ENCODE measurements at regions not wholly inside any gene's neighbourhood (a gene's known extent, or its start where the extent isn't known, plus 50 kb on each side); places are given as distances from the start of the nearest gene placed in this dataset.

DNA sequence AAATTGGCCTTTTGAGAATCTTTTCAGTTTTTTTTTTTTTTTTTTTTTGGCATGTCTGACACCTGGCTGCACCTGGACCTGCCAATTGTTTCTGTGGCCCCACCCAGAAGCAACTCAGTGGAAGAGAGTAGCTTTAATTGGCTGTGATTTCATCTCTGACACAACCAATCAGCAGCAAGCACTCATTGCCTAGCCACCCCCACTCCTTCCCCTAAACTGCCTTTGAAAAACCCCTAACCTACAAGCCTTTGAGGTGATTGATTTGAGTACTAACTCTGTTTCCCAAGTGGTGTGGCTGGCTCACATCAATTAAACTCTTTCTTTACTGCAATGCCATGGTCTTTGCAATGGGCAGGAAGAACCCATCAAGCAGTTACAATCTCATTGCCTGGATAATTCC lies 98.2 kb upstream of the CHORDC1 start:
- peaks cover under 1% of the 10 kb centered on the region for H3K4me1 Mint-ChIP-seq (ENCODE audit: low read depth, unreplicated experiment)
- Histone ChIP-seq H3K4me1 (no peaks in the 10 kb centered on the region), H3K27me3 (replicated peaks; ENCODE audit: control insufficient read depth, insufficient read depth, low read length) (no peaks in the 10 kb centered on the region), H3K9me3 (0 out of 2 replicates have a peak, but pooled peaks cover 9% of the 10 kb centered on the region), H3K36me3 (ENCODE audit: control insufficient read depth, insufficient read depth, low read length) (no peaks in the 10 kb centered on the region), H3K4me3 (ENCODE audit: low read depth, low read length) (no peak overlapping the region)
- H3K4me3 Mint-ChIP-seq (ENCODE audit: unreplicated experiment), result no peak overlapping the region
- DNase-seq, result no peak
- H3K27ac Mint-ChIP-seq (ENCODE audit: unreplicated experiment), result no peak overlapping the region
- CTCF ChIA-PET, result no interaction called here
- POLR2A ChIA-PET, result no interaction called here
- H3K9me3 Mint-ChIP-seq (ENCODE audit: unreplicated experiment), result peaks cover 26% of the 10 kb centered on the region
- H3K27me3 Mint-ChIP-seq (ENCODE audit: insufficient read depth, unreplicated experiment), result no peaks in the 10 kb centered on the region
- no peak for TF ChIP-seq CTCF (IDR thresholded peaks at IDR 0.05; ENCODE audit: insufficient read depth in 1 of 2, low read depth in 1 of 2, low read length in 1 of 2, severe bottlenecking in 1 of 2, unreplicated experiment in 1 of 2)
- no TSS peak for BruUV-seq (replicated peaks)
- intact Hi-C loops (cut with micrococcal nuclease; ENCODE audit: unreplicated experiment), result no loop called here
- H3K36me3 Mint-ChIP-seq (ENCODE audit: insufficient read depth, unreplicated experiment), result no peaks in the 10 kb centered on the region

DNA sequence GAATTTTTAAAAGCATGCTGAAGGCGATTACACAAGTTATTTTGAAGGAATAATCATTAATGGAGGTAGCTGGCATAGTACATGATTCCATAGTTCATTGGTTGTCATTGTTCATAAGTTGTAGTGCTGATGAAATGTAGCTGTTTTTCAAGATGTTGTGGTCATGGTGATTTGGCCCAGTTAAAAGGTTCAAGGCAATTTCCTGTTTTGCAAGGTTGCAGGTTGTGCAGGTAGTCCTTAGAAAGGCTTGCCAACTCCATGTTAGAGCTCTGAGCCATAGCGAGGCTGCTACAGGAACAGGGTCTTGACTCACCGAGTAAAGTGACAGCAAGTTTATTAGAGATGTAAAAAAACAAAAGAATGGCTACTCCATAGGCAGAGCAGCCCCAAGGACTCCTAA lies 95.8 kb upstream of the CHORDC1 start:
- Mint-ChIP-seq H3K27me3 (ENCODE audit: insufficient read depth, unreplicated experiment) (no peaks in the 10 kb centered on the region), H3K4me3 (ENCODE audit: unreplicated experiment) (no peak overlapping the region), H3K36me3 (ENCODE audit: insufficient read depth, unreplicated experiment) (no peaks in the 10 kb centered on the region), H3K9me3 (ENCODE audit: unreplicated experiment) (peaks cover 17% of the 10 kb centered on the region), H3K4me1 (ENCODE audit: low read depth, unreplicated experiment) (no peaks in the 10 kb centered on the region), H3K27ac (ENCODE audit: unreplicated experiment) (no peak overlapping the region)
- DNase-seq, result no peak
- no TSS peak for BruUV-seq (replicated peaks)
- ChIA-PET CTCF (interaction anchor here (0.6 kb wide), 1 partner anchor 824 kb away, joined by 3 read pairs; no protein-coding TSS in a partner anchor), POLR2A (no interaction called here)
- H3K4me3 ChIP-seq (ENCODE audit: low read depth, low read length), result no peak overlapping the region
- no peaks in the 10 kb centered on the region for H3K27me3 ChIP-seq (replicated peaks; ENCODE audit: control insufficient read depth, insufficient read depth, low read length)
- no peaks in the 10 kb centered on the region for H3K4me1 ChIP-seq
- intact Hi-C loops (cut with micrococcal nuclease; ENCODE audit: unreplicated experiment), result no loop called here
- 0 out of 2 replicates have a peak, but pooled peaks cover 2% of the 10 kb centered on the region for H3K9me3 ChIP-seq
- TF ChIP-seq CTCF (IDR thresholded peaks at IDR 0.05; ENCODE audit: insufficient read depth in 1 of 2, low read depth in 1 of 2, low read length in 1 of 2, severe bottlenecking in 1 of 2, unreplicated experiment in 1 of 2), result no peak
- no peaks in the 10 kb centered on the region for H3K36me3 ChIP-seq (ENCODE audit: control insufficient read depth, insufficient read depth, low read length)

GRCh38 chr11:90310210-90310609 lies 87.4 kb upstream of the CHORDC1 start:
- H3K27me3 ChIP-seq (replicated peaks; ENCODE audit: control insufficient read depth, insufficient read depth, low read length), result no peaks in the 10 kb centered on the region
- DNase-seq, result peak in 1 of 2 experiments; percentile 18
- peaks cover 15% of the 10 kb centered on the region for H3K4me1 ChIP-seq
- Mint-ChIP-seq H3K27me3 (ENCODE audit: insufficient read depth, unreplicated experiment) (no peaks in the 10 kb centered on the region), H3K9me3 (ENCODE audit: unreplicated experiment) (no peaks in the 10 kb centered on the region), H3K4me3 (ENCODE audit: unreplicated experiment) (no peak overlapping the region), H3K4me1 (ENCODE audit: low read depth, unreplicated experiment) (peaks cover 7% of the 10 kb centered on the region), H3K36me3 (ENCODE audit: insufficient read depth, unreplicated experiment) (no peaks in the 10 kb centered on the region), H3K27ac (ENCODE audit: unreplicated experiment) (no peak overlapping the region)
- CTCF ChIA-PET, result interaction anchor here (0.7 to 1.7 kb wide), 6 partner anchors 16 to 232 kb away, joined by 3 to 14 read pairs (median 5); no protein-coding TSS in a partner anchor
- no peaks in the 10 kb centered on the region for H3K36me3 ChIP-seq (ENCODE audit: control insufficient read depth, insufficient read depth, low read length)
- intact Hi-C loops (cut with micrococcal nuclease; ENCODE audit: unreplicated experiment), result loop anchor here (1.0 kb wide), 2 partner anchors 125 to 149 kb away; no protein-coding TSS in a partner anchor
- peak; percentile 36 to 46 for TF ChIP-seq CTCF (IDR thresholded peaks at IDR 0.05; ENCODE audit: insufficient read depth in 1 of 2, low read depth in 1 of 2, low read length in 1 of 2, severe bottlenecking in 1 of 2, unreplicated experiment in 1 of 2)
- no TSS peak for BruUV-seq (replicated peaks)
- no peak overlapping the region for H3K4me3 ChIP-seq (ENCODE audit: low read depth, low read length)
- no peaks in the 10 kb centered on the region for H3K9me3 ChIP-seq
- POLR2A ChIA-PET, result no interaction called here

All from Caco-2 (cell line).